GM19372 (cell line): ENCODE measurements at regions not wholly inside any gene's neighbourhood (a gene's known extent, or its start where the extent isn't known, plus 50 kb on each side); places are given as distances from the start of the nearest gene placed in this dataset.

Source experiments
- ATAC-seq: cut with Tn5 transposase; IDR thresholded peaks from one replicate; pipeline ENCODE4 v1.9.1; 2021; ENCODE audit warnings: mild to moderate bottlenecking, low read depth, moderate library complexity; ENCODE audit not compliant: unreplicated experiment

- no peak for ATAC-seq
Observed at GRCh38 chr6:19752746-19753145, 84.4 kb upstream of the ID4 start.

GRCh38 chr6:19753826-19754225 is 83.3 kb upstream of the ID4 start:
- no peak for ATAC-seq

- ATAC-seq: no peak
Observed at GRCh38 chr6:19754686-19755085, 82.5 kb upstream of the ID4 start.

- ATAC-seq: no peak
Observed at GRCh38 chr6:19755181-19755580, 82.0 kb upstream of the ID4 start.

GRCh38 chr6:19757036-19757435 is 80.1 kb upstream of the ID4 start:
- no peak for ATAC-seq

- no peak for ATAC-seq
Observed at GRCh38 chr6:19759117-19759880, 77.9 kb upstream of the ID4 start.

GRCh38 chr6:19761121-19761520 is 76.0 kb upstream of the ID4 start:
- ATAC-seq: no peak

GRCh38 chr6:19771753-19772336 is 65.3 kb upstream of the ID4 start:
- no peak for ATAC-seq

- no peak for ATAC-seq
Observed at GRCh38 chr6:19772891-19773290, 64.3 kb upstream of the ID4 start.

- ATAC-seq: no peak
Observed at GRCh38 chr6:19781269-19781668, 55.9 kb upstream of the ID4 start.

- ATAC-seq: no peak
Observed at GRCh38 chr6:19782588-19782987, 54.6 kb upstream of the ID4 start.
